IMR-90 (cell line): ENCODE measurements at regions not wholly inside any gene's neighbourhood (a gene's known extent, or its start where the extent isn't known, plus 50 kb on each side); places are given as distances from the start of the nearest gene placed in this dataset.

ENCODE experiments used
- BHLHE40 ChIP-seq: fragments of 150-350 bp; IDR thresholded peaks from 2 replicates; pipeline ENCODE4 v1.6.1; 2016; ENCODE audit warnings: mild to moderate bottlenecking, low read depth, low read length
- CTCF ChIP-seq: conservative IDR thresholded peaks from 2 replicates; pipeline ENCODE4 v1.5.1; 2012; ENCODE audit warnings: mild to moderate bottlenecking, low read depth, low read length, improper control_type of control experiment
- FOS ChIP-seq: fragments of 150-350 bp; IDR thresholded peaks from 2 replicates; pipeline ENCODE4 v1.6.1; 2016; ENCODE audit warnings: low read depth, low read length
- MXI1 ChIP-seq: IDR thresholded peaks from 2 replicates; pipeline ENCODE4 v1.6.1; 2012; ENCODE audit warnings: low read depth, mild to moderate bottlenecking, low read length, moderate library complexity, borderline replicate concordance
- POLR2A ChIP-seq: IDR thresholded peaks from 2 replicates; pipeline ENCODE4 v1.6.1; 2012; ENCODE audit warnings: mild to moderate bottlenecking, low read depth, low read length
- RAD21 ChIP-seq: IDR thresholded peaks from 2 replicates; pipeline ENCODE4 v1.6.1; 2012; ENCODE audit warnings: low read length, improper control_type of control experiment
- RCOR1 ChIP-seq: IDR thresholded peaks from 2 replicates; pipeline ENCODE4 v1.6.1; 2012; ENCODE audit warnings: mild to moderate bottlenecking, low read length, improper control_type of control experiment; ENCODE audit not compliant: insufficient replicate concordance

DNA sequence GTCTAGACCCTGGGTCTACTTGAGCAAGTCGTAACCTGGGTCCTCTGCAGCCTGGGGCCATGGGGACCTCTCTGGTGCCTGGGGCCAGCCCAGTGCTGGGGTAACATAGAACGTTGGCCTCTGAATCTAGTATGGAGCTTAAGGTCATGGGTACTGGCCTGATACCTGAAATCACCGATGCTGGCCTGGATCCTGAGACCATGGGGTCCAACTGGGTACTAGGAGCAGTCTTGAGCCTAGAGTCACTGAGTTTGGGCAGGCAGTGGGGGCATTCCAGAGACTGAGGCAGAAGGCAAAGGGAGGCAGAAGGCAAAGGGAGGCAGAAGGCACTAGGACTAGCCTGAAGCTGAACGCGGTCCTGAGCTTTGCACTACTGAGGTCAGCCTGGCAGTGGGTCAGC lies 1121.1 kb upstream of the PRR20A start:
- TF ChIP-seq POLR2A, result no peak
- no peak for TF ChIP-seq FOS
- no peak for TF ChIP-seq CTCF
- TF ChIP-seq RAD21, result no peak
- TF ChIP-seq BHLHE40, result no peak
- no peak for TF ChIP-seq MXI1
- no peak for TF ChIP-seq RCOR1
